ENCODE measurements at regions not wholly inside any gene's neighbourhood (a gene's known extent, or its start where the extent isn't known, plus 50 kb on each side); places are given as distances from the start of the nearest gene placed in this dataset.
"Not testable (repeated sequence)": the region's sequence is repeated elsewhere in the genome, so short reads cannot be mapped to it uniquely, and the experiment has no call there.

DNA sequence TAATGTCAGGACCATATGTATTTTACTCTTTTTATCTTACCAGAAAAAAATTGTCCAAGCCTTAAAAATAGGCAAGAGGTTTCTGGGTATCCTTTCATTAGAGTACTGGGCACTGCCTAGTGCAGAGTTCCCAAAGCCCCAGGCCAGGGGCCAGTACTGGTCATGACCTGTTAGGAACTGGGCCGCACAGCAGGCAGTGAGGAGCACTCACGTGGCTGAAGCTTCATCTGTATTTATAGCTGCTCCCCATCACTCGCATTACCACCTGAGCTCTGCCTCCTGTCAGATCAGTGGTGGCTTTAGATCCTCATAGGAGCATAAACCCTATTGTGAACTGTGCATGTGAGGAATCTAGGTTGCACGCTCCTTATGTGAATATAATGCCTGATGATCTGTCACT lies 632.9 kb downstream of the UTRN start:
- CTCF ChIA-PET = interaction anchor here (0.6 to 1.4 kb wide), 3 partner anchors 14 to 699 kb away, joined by 3 to 5 read pairs (median 3); no protein-coding TSS in a partner anchor

DNA sequence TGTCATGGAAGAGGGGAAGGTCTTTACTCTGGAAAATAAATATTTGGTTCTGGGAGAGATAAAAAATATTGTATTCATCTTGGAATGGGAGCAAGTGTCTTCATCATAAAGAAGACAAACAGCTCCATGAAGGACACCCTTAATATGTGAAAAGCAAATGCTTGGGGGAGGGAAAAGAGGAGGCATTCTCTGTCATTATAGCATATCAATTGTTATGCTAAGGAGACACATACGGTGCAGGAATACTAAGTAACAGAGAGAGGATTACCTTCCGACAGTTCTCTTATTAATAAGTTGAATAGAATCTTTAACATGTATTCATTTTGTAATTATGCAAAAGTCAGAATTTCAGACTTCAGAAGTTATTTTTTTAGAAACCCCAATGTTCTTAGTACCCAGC lies 634.4 kb downstream of the UTRN start:
- POLR2A ChIA-PET = no interaction called here
- no peak for DNase-seq (ENCODE audit: low read depth, low spot score)
- Histone ChIP-seq H3K4me3 (ENCODE audit: low read depth, low read length) (no peak overlapping the region), H3K27me3 (ENCODE audit: control insufficient read depth, insufficient read depth, low read length) (no peaks in the 10 kb centered on the region), H3K9me3 (ENCODE audit: control insufficient read depth, insufficient read depth, low read length) (no peaks in the 10 kb centered on the region), H3K27ac (ENCODE audit: low read depth, low read length) (no peak overlapping the region)
- CTCF ChIA-PET = no interaction called here
- TF ChIP-seq, protein P1, sequence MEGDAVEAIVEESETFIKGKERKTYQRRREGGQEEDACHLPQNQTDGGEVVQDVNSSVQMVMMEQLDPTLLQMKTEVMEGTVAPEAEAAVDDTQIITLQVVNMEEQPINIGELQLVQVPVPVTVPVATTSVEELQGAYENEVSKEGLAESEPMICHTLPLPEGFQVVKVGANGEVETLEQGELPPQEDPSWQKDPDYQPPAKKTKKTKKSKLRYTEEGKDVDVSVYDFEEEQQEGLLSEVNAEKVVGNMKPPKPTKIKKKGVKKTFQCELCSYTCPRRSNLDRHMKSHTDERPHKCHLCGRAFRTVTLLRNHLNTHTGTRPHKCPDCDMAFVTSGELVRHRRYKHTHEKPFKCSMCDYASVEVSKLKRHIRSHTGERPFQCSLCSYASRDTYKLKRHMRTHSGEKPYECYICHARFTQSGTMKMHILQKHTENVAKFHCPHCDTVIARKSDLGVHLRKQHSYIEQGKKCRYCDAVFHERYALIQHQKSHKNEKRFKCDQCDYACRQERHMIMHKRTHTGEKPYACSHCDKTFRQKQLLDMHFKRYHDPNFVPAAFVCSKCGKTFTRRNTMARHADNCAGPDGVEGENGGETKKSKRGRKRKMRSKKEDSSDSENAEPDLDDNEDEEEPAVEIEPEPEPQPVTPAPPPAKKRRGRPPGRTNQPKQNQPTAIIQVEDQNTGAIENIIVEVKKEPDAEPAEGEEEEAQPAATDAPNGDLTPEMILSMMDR (IDR thresholded peaks at IDR 0.05; ENCODE audit: low read depth, low read length) = no peak

More for the DNA sequence above, 632.9 kb downstream of the UTRN start:
- Histone ChIP-seq H3K27ac (ENCODE audit: low read depth, low read length) (no peak overlapping the region), H3K9me3 (ENCODE audit: control insufficient read depth, insufficient read depth, low read length) (no peaks in the 10 kb centered on the region), H3K4me3 (ENCODE audit: low read depth, low read length) (no peak overlapping the region), H3K27me3 (ENCODE audit: control insufficient read depth, insufficient read depth, low read length) (no peaks in the 10 kb centered on the region)
- no peak for DNase-seq (ENCODE audit: low read depth, low spot score)
- POLR2A ChIA-PET = no interaction called here
- TF ChIP-seq, protein P1 (IDR thresholded peaks at IDR 0.05; ENCODE audit: low read depth, low read length) = no peak

DNA sequence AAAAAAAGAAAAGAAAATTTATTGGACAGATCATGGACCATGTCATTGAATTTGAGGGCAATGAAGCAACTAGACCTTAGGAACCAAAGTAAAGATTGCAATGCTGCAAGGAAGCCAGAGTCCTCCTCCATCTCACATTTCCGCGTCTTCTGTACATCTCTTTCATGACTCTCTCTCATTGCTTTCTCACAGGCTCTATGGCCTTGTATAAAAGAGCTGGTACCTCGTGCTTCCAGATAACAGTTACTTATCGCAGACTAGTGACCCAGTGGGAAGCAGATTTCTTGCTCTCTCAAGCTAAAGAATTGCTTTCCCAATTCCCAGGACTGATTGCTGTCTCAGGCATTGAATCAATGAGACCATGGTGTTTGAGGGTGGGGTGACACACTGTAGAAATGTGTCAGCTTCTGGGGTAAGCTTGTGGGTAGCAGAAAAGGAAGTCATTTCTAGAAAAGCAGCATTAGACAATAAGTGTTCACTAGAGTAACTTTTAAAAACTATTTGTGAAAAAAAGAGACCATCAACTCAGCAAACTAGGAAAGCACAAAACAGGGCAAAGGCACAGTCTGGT lies 635.3 kb downstream of the UTRN start:
- H3K27ac ChIP-seq (ENCODE audit: low read depth, low read length) = no peak overlapping the region
- ChIA-PET POLR2A (no interaction called here), CTCF (interaction anchor here (0.7 to 2.5 kb wide), 2 partner anchors 12 to 335 kb away, joined by 3 to 9 read pairs; no protein-coding TSS in a partner anchor)
- H3K9me3 ChIP-seq (ENCODE audit: control insufficient read depth, insufficient read depth, low read length) = no peaks in the 10 kb centered on the region
- no peak for DNase-seq (ENCODE audit: low read depth, low spot score)
- H3K27me3 ChIP-seq (ENCODE audit: control insufficient read depth, insufficient read depth, low read length) = no peaks in the 10 kb centered on the region
- TF ChIP-seq, protein P1 (IDR thresholded peaks at IDR 0.05; ENCODE audit: low read depth, low read length) = no peak
- H3K4me3 ChIP-seq (ENCODE audit: low read depth, low read length) = no peak overlapping the region

DNA sequence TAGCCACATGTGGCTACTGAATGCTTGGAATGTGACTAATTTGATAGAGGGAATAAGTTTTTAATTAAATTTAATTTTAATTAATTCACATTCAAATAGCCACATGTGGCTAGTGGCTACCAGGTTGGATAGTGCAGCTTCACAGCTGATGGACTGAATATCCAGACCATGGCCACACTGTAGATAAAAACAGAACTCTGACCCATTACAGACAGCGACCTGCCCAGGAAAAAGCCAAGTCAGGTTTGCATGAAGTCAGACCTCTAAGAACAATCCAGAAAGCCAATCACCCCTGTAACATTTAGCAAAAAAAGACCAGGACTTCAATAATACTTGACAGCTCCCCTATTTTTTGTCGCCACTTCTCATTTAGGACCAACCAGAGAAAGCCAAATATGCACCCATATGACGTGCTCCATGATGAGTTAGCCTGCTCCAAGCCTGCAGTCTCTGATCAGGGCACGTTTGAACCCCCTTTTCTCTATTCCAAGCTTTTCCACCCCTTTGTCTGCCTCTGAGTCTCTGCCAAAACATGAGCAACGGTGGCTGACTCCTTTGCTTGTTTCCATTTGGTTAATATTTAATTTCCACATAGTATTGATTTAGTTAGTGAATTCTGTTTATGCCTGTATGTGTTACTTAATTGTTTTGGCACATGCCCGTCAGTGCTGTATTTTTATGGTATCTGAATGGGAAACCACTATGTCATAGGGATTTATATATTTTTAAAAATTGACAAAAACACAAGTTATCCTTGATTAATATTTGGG lies 636.3 kb downstream of the UTRN start:
- TF ChIP-seq, protein P1 (IDR thresholded peaks at IDR 0.05; ENCODE audit: low read depth, low read length) = no peak
- Histone ChIP-seq H3K27ac (ENCODE audit: low read depth, low read length) (no peak overlapping the region), H3K27me3 (ENCODE audit: control insufficient read depth, insufficient read depth, low read length) (no peaks in the 10 kb centered on the region), H3K4me3 (ENCODE audit: low read depth, low read length) (no peak overlapping the region), H3K9me3 (ENCODE audit: control insufficient read depth, insufficient read depth, low read length) (no peaks in the 10 kb centered on the region)
- POLR2A ChIA-PET = no interaction called here
- CTCF ChIA-PET = interaction anchor here (0.7 to 2.5 kb wide), 3 partner anchors 7 to 336 kb away, joined by 3 to 9 read pairs (median 3); no protein-coding TSS in a partner anchor
- no peak for DNase-seq (ENCODE audit: low read depth, low spot score)

DNA sequence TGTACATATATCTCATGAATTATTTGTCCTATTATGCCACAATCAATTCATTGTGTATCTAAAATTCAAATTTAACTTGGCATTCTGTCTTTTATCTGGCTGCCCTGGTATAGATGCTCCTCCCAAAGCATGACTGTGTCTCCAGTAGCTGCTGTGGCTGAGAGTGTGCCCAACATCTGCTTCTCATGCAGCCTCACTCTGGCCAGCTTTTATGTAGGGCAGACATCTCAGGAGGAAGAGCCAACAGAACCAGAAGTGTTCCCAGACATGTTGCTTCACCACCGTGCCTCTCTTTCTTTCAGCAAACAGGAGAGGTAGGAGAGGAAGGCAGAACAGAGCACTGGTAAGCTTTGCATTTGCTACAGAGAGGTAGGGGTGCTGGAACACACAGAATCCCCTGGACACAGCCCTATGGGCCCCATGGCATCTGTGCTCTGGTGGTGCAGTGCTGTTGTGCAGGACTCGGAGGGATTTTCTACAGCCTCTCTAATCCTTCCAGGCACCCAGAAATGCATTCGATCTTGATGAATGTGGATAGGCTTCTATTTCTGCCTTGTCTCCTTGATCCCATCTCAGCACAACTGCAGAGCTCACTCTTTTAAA lies 637.1 kb downstream of the UTRN start:
- no peaks in the 10 kb centered on the region for H3K9me3 ChIP-seq (ENCODE audit: control insufficient read depth, insufficient read depth, low read length)
- TF ChIP-seq, protein P1 (IDR thresholded peaks at IDR 0.05; ENCODE audit: low read depth, low read length) = no peak
- no peak for DNase-seq (ENCODE audit: low read depth, low spot score)
- H3K27me3 ChIP-seq (ENCODE audit: control insufficient read depth, insufficient read depth, low read length) = no peaks in the 10 kb centered on the region
- no peak overlapping the region for H3K27ac ChIP-seq (ENCODE audit: low read depth, low read length)
- POLR2A ChIA-PET = no interaction called here
- H3K4me3 ChIP-seq (ENCODE audit: low read depth, low read length) = no peak overlapping the region
- CTCF ChIA-PET = interaction anchor here (0.9 to 2.5 kb wide), 3 partner anchors 8 to 337 kb away, joined by 3 to 9 read pairs (median 4); no protein-coding TSS in a partner anchor

DNA sequence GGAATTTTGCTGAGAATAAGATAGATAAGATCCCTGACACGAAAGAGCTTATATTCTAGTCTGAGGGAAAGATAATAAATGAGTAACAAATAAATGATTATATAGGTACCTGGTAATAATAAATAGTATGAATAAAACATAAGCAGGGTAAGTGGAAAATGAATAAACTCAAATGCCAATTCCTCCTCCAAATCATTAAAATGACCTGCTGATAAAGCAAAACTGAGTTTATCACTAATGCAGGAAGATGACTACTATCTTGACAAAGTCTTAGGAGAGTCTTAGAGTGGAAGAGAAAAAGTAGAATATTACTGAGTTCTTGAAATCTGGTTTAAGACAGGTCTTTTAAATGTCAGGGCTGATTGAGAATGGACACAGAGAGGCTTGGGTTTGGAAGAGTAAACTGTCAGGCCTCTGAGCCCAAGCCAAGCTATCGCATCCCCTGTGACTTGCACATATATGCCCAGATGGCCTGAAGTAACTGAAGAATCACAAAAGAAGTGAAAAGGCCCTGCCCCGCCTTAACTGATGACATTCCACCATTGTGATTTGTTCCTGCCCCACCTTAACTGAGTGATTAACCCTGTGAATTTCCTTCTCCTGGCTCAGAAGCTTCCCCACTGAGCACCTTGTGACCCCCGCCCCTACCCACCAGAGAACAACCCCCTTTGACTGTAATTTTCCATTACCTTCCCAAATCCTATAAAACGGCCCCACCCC lies 637.8 kb downstream of the UTRN start:
- POLR2A ChIA-PET; H3K27me3 ChIP-seq (ENCODE audit: control insufficient read depth, insufficient read depth, low read length); DNase-seq (ENCODE audit: low read depth, low spot score); H3K4me3 ChIP-seq (ENCODE audit: low read depth, low read length); H3K9me3 ChIP-seq (ENCODE audit: control insufficient read depth, insufficient read depth, low read length); H3K27ac ChIP-seq (ENCODE audit: low read depth, low read length): not testable (repeated sequence)
- CTCF ChIA-PET = interaction anchor here (0.9 to 2.5 kb wide), 3 partner anchors 9 to 338 kb away, joined by 3 to 9 read pairs (median 4); no protein-coding TSS in a partner anchor

DNA sequence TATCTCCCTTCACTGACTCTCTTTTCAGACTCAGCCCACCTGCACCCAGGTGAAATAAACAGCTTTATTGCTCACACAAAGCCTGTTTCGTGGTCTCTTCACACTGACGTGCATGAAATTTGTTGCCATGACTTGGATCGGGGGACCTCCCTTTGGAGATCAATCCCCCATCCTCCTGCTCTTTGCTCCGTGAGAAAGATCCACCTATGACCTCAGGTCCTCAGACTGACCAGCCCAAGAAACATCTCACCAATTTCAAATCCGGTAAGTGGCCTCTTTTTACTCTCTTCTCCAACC lies 638.3 kb downstream of the UTRN start:
- CTCF ChIA-PET; POLR2A ChIA-PET; H3K9me3 ChIP-seq (ENCODE audit: control insufficient read depth, insufficient read depth, low read length); H3K27ac ChIP-seq (ENCODE audit: low read depth, low read length); H3K4me3 ChIP-seq (ENCODE audit: low read depth, low read length); H3K27me3 ChIP-seq (ENCODE audit: control insufficient read depth, insufficient read depth, low read length); DNase-seq (ENCODE audit: low read depth, low spot score): not testable (repeated sequence)

Measured in AG04450 (cell line).